Gastrocnemius medialis (tissue), 4 donors: ENCODE measurements at regions not wholly inside any gene's neighbourhood (a gene's known extent, or its start where the extent isn't known, plus 50 kb on each side); places are given as distances from the start of the nearest gene placed in this dataset.

Source experiments
- POLR2A ChIP-seq, 2 donors: fragments of 450-650 bp; IDR thresholded peaks; one replicate each; pipeline ENCODE4 v1.6.1; 2017; ENCODE audit warnings: antibody characterized with exemption in 2 of 2, mild to moderate bottlenecking in 2 of 2, moderate library complexity in 2 of 2
- TF ChIP-seq, protein P1 (sequence below), 5 experiments: fragments of 450-650 bp in 3 of 5; fragments of 200-600 bp in 2 of 5; sonication (generic) in 2 of 5; IDR thresholded peaks in 4 of 5; conservative IDR thresholded peaks in 1 of 5; 1 replicate in 4 of 5; 2 replicates in 1 of 5; pipeline ENCODE4 v1.5.1; 2016 to 2019; ENCODE audit warnings: antibody characterized with exemption in 5 of 5, mild to moderate bottlenecking in 3 of 5, moderate library complexity in 3 of 5

DNA sequence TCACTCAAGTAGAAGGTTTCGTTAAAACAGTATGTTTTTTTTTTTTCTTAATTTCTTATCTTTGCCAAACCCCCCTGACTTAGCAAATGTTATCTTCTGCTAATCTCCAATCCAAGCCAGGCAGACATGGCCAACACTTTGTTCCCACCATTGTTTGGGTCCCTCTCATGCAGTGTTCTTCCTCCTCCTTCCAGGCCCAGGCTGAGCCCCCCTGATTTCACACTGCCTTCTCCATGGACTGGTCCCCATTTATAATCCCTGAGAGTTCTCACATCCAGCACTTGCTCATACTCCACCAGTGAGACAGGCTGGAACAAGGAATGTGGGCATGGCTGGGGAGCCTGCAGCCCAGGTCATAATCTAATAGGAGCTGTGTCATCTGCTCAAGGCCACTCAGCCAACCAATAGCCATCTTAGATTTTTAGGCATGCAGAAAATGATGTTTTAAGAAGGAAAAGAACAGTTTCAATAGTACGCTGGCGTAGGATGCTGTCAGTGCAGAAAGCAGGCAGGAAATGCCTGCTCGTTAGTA is 238.4 kb upstream of the CCDC196 start:
- TF ChIP-seq, protein P1, sequence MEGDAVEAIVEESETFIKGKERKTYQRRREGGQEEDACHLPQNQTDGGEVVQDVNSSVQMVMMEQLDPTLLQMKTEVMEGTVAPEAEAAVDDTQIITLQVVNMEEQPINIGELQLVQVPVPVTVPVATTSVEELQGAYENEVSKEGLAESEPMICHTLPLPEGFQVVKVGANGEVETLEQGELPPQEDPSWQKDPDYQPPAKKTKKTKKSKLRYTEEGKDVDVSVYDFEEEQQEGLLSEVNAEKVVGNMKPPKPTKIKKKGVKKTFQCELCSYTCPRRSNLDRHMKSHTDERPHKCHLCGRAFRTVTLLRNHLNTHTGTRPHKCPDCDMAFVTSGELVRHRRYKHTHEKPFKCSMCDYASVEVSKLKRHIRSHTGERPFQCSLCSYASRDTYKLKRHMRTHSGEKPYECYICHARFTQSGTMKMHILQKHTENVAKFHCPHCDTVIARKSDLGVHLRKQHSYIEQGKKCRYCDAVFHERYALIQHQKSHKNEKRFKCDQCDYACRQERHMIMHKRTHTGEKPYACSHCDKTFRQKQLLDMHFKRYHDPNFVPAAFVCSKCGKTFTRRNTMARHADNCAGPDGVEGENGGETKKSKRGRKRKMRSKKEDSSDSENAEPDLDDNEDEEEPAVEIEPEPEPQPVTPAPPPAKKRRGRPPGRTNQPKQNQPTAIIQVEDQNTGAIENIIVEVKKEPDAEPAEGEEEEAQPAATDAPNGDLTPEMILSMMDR (IDR thresholded peaks at IDR 0.05 in 4 of 5, conservative IDR thresholded peaks at IDR 0.05 in 1 of 5): no peak
- no peak for TF ChIP-seq POLR2A (IDR thresholded peaks at IDR 0.05)
